ENCODE measurements at regions not wholly inside any gene's neighbourhood (a gene's known extent, or its start where the extent isn't known, plus 50 kb on each side); places are given as distances from the start of the nearest gene placed in this dataset.
"Not testable (repeated sequence)": the region's sequence is repeated elsewhere in the genome, so short reads cannot be mapped to it uniquely, and the experiment has no call there.

DNA sequence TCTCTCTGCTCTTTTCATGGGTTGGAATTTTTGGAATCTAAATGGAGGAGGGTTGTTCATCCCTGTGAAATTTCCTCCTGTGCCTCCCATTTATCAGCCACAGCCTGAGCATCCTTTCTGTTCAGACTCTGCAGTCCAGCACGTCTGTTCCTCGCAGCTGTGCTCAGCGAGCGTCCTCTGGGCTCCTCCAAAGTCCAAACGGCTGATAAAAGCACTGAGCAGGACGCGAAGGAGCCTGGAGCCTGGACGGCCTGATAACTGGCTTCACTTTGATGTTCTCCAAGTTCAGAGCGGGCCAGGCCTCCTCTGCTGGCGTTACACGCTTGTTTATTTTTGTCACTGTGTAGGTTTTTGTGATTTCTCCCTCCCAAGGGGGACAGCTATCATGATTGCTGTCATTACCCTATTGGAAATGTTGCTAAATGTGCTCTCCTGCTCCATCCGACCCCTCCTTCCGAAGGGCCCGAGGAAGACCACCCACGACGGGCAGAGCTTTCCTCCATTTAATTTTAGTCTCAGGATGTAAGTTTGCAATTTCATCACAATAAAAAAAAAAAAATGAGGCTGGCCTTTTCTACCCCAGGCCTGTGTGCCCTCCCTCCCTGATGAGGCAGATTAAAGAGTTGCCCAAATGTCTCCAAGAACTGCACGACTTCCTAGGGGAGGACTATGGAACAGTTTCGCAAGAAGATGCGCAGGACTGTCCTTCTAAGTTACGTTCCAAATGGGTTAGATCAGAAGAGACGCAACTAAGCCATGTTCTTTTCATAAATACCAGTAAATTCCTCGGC is 290.5 kb upstream of the FOXF1 start:
- DNase-seq, result no peak

DNA sequence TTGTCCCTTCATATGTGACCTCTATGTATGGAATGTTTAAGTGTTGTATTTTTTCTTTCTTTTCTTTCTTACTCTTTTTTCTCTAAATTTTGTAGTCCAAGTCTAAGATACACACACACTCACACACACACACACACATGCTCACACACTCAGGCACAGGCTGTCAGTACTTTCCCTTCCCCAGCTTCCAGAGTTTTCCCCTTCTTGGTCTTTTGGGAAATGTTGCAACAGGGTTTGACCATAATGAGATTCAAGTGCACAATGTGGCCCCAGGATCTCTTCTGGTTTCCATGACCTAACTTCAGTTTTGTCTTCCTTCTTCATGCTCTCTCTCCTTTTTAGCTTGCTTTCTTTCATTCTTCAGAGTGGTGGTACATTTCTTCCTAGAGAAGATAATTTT is 289.8 kb upstream of the FOXF1 start:
- no peak for DNase-seq

- DNase-seq, result no peak
These were observed 289.2 kb upstream of the FOXF1 start for GRCh38 chr16:86221085-86221484.

- no peak for DNase-seq
These were observed 287.8 kb upstream of the FOXF1 start for GRCh38 chr16:86222547-86222946.

GRCh38 chr16:86222965-86223551 is 287.3 kb upstream of the FOXF1 start:
- DNase-seq, result no peak

DNA sequence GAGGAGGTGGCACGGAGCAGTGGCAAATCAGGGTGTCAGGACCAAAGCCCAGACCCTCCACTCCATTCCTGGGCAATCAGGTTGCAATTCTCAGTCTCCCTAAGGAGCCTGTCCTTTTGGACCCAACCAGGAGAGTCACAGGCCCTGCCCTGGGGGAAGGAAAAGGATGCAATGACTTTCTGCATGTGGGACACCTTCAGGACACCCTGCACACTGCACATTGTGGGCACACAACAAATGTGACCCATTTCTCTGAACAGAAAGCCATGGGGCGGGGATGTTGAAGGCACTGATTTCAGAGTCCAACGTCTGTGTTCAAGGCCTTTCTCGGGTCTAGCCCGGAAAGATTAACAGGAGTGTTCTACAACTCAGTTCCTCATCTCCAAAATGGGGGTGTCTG is 286.2 kb upstream of the FOXF1 start:
- no peak for DNase-seq

DNA sequence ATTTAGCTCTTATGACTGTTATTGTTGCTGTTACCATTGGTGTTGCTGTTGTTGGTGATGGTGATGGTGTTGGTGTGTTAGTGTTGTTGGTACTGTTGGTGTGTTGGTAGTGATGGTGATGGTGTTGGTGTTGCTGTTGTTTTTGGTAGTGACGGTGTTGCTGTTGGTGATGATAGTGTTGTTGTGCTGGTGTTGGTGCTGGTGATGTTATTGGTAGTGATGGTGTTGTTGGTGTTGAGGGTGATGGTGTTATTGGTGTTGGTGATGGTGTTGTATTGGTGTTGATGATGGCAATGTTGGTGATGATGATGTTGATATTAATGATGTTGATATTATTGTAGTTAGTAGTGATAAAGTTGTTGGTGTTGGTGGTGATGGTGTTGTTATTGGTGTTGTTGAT is 285.7 kb upstream of the FOXF1 start:
- no peak for DNase-seq

GRCh38 chr16:86225905-86226371 is 284.4 kb upstream of the FOXF1 start:
- no peak for DNase-seq

DNA sequence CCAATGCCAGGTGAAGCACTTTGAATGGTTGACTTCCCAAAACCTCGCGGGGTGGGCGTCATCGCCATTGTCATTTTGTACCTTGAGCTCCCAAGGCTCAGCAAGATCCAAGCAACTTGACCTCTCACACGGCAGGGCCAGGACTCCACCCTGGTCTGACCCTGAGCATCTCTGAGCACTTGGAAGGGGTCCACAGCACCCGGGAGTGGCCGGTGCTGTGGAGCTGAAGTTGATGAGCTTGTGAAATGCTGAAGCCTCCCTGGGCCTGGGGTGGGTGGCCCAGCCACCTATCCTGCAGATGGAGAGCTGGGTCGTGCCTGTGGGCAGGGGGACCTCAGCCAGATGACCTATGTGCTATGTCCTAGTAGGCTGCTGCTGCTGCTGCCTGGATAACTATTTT is 283.3 kb upstream of the FOXF1 start:
- no peak for DNase-seq

GRCh38 chr16:86227801-86228200 is 282.5 kb upstream of the FOXF1 start:
- no peak for DNase-seq

DNA sequence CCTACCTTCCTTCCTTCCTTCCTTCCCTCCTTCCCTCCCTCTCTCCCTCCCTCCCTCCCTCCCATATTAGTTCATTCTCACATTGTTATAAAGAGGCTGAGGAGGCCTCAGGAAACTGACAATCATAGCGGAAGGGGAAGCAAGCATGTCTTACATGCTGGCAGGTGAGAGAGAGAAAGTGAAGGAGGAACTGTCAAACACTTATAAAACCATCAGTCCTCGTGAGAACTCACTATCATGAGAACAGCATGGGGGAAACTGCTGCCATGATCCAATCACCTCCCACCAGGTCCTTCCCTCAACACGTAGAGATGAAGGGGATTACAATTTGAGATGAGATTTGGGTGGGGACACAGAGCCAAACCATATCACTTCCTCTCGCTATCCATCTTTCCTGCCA is 281.6 kb upstream of the FOXF1 start:
- no peak for DNase-seq

GRCh38 chr16:86229283-86229682 is 281.0 kb upstream of the FOXF1 start:
- no peak for DNase-seq

DNA sequence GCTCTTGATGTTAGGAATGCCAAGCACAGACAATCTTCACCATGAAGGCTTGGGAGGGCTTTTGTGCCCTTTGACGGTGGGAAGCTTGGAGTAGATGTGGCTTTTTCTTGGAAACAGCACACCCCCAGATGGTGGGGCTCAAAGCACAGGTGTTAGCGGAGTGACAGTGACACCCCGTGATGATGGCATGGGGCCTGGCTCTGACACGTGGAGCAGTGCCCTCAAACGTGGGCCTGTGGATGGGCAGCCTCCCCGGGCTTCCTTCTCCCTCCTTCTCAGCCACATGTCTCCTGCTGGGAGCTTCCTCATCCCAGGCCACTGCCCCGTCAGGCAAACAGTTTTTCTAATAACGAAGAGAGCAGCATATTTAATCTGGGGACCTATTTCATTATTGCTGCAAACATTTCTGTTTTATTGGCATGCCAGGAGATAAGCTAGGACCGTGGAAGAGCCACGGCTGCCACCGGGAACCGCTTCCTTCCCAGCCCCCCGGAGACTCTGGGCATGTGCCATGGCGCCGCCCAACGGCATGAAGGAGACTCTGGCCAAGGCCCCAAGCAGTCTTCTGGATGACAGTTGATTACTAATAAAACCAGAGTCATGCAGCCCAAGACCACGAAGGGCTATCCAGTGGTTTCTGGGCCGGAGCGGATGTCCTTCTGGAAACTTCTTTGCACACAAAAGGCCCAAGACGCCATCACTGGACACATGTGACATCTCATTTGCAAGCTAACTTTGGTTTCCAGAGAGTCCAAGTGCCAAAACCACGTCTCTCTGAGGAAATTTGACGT is 280.3 kb upstream of the FOXF1 start:
- no peak for DNase-seq

- DNase-seq, result no peak
These were observed 278.9 kb upstream of the FOXF1 start for GRCh38 chr16:86231321-86231995.

GRCh38 chr16:86231996-86232350 is 278.4 kb upstream of the FOXF1 start:
- DNase-seq, result no peak

- DNase-seq, result no peak
These were observed 277.8 kb upstream of the FOXF1 start for GRCh38 chr16:86232496-86232895.

DNA sequence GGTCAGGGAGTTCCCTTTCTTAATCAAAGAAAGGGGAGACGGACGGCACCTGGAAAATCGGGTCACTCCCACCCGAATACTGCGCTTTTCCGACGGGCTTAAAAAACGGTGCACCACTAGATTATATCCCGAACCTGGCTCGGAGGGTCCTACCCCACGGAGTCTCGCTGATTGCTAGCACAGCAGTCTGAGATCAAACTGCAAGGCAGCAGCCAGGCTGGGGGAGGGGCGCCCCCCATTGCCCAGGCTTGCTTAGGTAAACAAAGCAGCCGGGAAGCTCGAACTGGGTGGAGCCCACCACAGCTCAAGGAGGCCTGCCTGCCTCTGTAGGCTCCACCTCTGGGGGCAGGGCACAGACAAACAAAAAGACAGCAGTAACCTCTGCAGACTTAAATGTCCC is 276.8 kb upstream of the FOXF1 start:
- not testable (repeated sequence) for DNase-seq

DNA sequence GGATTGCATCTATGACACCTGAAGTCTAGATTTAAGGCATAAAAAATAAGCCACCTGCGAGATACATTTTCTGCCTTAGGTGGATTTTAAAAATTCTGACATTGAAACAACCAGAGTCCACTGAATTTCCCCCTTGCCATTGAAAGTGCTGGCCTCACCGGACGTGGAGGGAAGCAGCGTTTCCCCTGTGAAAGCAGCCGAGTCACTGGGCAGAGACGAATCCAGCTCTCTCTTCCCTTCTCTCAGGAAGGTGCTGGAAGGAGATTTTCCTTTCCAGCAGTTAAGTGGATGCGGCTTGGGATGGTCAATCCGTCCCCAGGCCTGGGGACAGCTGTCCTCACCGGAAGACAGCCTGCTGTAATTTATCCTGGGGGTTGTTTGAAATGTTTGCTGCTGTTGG is 270.9 kb upstream of the FOXF1 start:
- DNase-seq, result no peak

DNA sequence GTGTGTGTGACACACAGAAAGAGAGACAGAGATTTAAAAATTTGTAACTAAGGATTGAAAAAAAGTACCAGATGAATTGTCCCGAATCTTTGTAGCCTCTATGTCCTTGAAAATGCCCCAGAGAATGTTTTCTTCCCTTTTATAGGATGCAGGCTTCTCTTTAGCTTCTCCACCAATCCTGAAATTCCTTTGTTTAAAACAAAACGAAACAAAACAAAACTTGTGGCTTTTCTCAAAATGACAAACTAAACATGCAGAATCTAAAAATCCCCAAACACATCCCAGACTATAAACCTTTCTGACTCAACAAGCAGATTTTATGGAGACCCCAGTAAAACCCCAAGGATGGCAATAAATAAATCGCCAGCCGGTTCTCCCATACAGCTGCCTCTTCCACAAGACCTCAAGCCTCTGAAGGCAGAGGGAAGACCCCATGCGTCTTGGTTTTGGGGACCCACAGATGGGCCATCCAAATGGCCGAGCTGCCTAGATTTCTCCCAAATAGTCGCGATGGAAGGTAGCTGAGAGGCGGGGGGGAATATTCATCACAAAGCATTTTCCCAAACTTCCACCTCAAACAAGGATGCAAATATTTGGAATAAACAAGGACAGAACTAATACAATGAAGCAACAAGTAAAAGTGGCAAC is 269.5 kb upstream of the FOXF1 start:
- DNase-seq, result no peak

DNA sequence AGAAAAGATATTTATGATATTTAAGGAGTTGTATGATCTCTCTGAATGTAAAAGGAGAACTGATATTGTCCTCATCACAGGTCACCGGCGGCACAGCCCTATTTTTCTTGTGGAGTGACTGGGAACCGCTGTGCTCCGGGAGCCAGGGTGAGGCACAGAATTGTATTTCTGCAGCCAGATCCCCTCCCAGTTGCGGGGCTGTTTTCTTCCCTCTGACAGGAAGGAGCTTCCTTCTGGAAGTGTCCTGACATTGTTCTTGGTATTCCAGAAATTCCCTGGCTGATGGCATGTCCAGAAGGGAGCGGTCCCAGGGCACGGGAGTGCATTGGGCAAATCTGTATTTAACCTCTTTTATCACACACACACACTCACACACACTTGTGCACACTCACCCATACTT is 268.6 kb upstream of the FOXF1 start:
- no peak for DNase-seq

DNA sequence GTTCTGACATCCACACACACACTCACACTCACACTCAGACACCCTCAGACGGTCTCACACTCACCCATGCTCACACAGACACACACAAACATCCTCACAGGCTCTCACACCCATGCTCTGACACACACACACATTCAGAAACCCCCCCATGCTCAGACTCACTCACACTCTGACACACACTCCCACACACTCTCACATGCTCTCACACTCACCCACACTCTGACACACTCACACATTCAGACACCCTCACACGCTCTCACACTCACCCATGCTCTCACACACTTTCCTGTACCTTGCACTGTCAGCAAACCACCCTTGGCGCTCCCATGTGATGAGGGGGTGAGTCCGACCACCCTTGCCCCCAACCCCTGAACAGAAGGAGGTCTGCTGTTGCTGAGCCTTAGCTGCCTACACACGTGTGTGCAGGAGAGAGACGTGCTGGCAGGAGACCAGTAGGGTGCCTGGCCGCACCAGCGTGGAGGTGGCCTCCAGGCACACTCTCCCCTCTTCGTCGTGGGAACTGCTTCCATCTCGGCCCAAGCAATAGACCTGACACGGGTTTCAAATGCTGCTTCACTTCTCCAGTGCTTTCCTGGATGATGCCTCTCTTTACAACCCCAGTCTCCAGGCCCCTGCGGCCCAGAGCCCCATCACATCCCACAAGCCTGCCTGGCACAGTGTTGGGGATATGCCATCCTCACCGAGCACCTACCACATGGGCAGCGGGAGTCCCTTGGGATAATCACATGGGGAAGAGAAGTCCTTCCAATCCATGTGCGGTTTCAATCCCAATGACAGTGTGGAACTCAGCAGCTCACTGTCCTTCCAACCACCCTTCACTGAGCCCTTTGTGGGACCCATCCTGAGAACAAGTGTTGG is 267.8 kb upstream of the FOXF1 start:
- DNase-seq, result no peak

DNA sequence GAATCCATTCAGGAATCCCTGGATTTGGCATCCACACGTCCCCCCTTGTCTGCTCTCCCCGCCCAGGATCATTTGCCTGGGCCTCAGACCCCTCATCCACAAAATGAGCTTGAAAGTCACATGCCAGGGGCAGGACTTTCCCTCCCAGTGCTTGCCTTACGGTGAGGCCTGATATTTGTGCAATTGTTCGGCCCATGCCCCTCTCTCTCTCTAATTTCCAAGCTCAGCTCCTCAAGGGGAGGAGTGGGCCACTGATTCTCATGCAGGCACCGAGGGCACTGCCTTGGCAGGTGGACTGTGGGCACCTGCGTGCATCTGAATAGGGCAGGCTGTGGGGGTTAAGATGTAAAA is 267.2 kb upstream of the FOXF1 start:
- DNase-seq, result no peak

Measured in stimulated activated CD4-positive, alpha-beta T cell treated with anti-CD3 and anti-CD28 coated beads, Interleukin-2, amount 100 ng/mL, for 48 hours (primary cell).